Pancreas (tissue), 10 donors: ENCODE measurements at regions not wholly inside any gene's neighbourhood (a gene's known extent, or its start where the extent isn't known, plus 50 kb on each side); places are given as distances from the start of the nearest gene placed in this dataset.
A peak's percentile ranks its signal among the peaks of the same experiment; 100 is the strongest.

Source experiments
- ATAC-seq, 4 donors: fragments of 200-7000 bp; cut with Tn5 transposase; one replicate each; pipeline versions ENCODE4 v1.8.0 to v1.9.1; 2020; ENCODE audit warnings: mild to moderate bottlenecking in 4 of 4, moderate library complexity in 4 of 4
- DNase-seq, 6 donors: peaks; one replicate each; pipeline ENCODE4 v3.0.0-alpha.2; 2020
- FAIRE-seq: peaks from 2 replicates; lab custom pipeline; 2012; peaks lifted over from hg19 to GRCh38; lab: Jason Lieb, UNC
- H3K27ac ChIP-seq, 4 donors: fragments of 200-600 bp; sonication (generic); 1 replicate in 3 of 4; 2 replicates in 1 of 4; pipeline versions ENCODE4 v1.5.0 to v1.8.0; 2020
- H3K27me3 ChIP-seq, 4 donors: fragments of 200-600 bp; one replicate each; pipeline ENCODE4 v1.8.0; 2021
- H3K36me3 ChIP-seq, 3 donors: fragments of 200-600 bp; sonication (generic) in 1 of 3; one replicate each; pipeline versions ENCODE4 v1.5.0 to v1.8.0; 2020 to 2021
- H3K4me1 ChIP-seq, 3 donors: fragments of 200-600 bp; one replicate each; pipeline ENCODE4 v1.8.0; 2021
- H3K4me3 ChIP-seq, 4 donors: fragments of 200-600 bp; sonication (generic) in 2 of 4; one replicate each; pipeline versions ENCODE4 v1.5.0 to v1.8.0; 2020 to 2021
- H3K9me3 ChIP-seq, 4 donors: fragments of 200-600 bp; one replicate each; pipeline ENCODE4 v1.8.0; 2021
- CTCF ChIP-seq, 4 donors: fragments of 200-600 bp; sonication (generic) in 3 of 4; IDR thresholded peaks; one replicate each; pipeline versions ENCODE4 v1.5.0 to v1.8.0; 2021; ENCODE audit warnings: antibody characterized with exemption in 4 of 4
- WGBS, 2 donors: extraction: QIAGEN DNeasy Blood & Tissue Kit; methylation state at CpG; one replicate each; pipeline ENCODE4 v1.1.7; 2013; 5-methylcytosine and 5-hydroxymethylcytosine counted together
- intact Hi-C, 3 donors: fragments of 100-400 bp; cut with DNase I; formaldehyde crosslinking; loops; one replicate each; pipeline versions ENCODE4 v1.11.1 to v1.14.2; 2022
- donor health status: healthy with polysubstance abuse.
- donor health status: DM: no; HTN: no; CAD: no; lungs with moderate emphysema.
- donor health status: DM: no; HTN: no; CAD: no.
- donor health status: control.
- donor health status: control.
- donor health status: Bipolar disorder and iron deficiency.
- donor health status: DM: yes; HTN: yes; CAD: no.
- donor health status: DM: no; HTN: no; CAD: no.
- donor health status: DM: no; HTN: no; CAD: no.
- donor health status: DM: yes; HTN: yes; CAD: no.

- Histone ChIP-seq H3K36me3 (no peaks in the 10 kb centered on the region), H3K27ac (no peak overlapping the region), H3K4me1 (no peaks in the 10 kb centered on the region), H3K4me3 (no peak overlapping the region), H3K27me3 (no peaks in the 10 kb centered on the region), H3K9me3 (no peaks in the 10 kb centered on the region)
- intact Hi-C loops = no loop called here
- no peak for FAIRE-seq
- no peak for ATAC-seq
- no peak for TF ChIP-seq CTCF (IDR thresholded peaks at IDR 0.05)
- DNase-seq = no peak
These were observed 159.0 kb downstream of the NSUN3 start for GRCh38 chr3:94221829-94222228.

- Histone ChIP-seq H3K4me3 (no peak overlapping the region), H3K4me1 (no peaks in the 10 kb centered on the region), H3K36me3 (no peaks in the 10 kb centered on the region), H3K27me3 (no peaks in the 10 kb centered on the region), H3K9me3 (no peaks in the 10 kb centered on the region), H3K27ac (no peak overlapping the region)
- 64 to 73% methylated on average over 5 of the region's 5 CpGs for WGBS, 2 donors
- intact Hi-C loops = no loop called here
- FAIRE-seq (no peak), ATAC-seq (no peak), DNase-seq (no peak)
- no peak for TF ChIP-seq CTCF (IDR thresholded peaks at IDR 0.05)
These were observed 162.4 kb downstream of the NSUN3 start for GRCh38 chr3:94225148-94225865.

DNA sequence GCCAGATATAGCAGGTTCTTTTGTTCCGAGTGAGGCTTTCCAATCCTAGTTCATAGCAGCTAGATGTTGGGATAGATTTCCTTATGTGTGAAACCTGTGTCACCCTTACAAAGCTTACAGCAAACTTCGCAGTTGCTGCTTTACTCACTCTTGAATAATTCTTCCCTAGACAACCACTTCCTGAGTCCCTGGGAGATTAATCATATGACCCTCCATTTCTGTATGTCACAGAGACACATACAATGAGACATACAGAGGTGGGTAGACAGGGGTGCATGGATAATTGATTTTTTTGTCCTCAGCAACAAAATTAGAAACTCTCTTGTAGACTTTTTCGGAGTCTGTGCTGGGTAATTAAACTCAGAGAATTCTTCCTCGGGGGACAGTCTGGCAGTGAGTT, 163.2 kb downstream of the NSUN3 start:
- Histone ChIP-seq H3K9me3 (no peaks in the 10 kb centered on the region), H3K36me3 (no peaks in the 10 kb centered on the region), H3K4me1 (no peaks in the 10 kb centered on the region), H3K27ac (no peak overlapping the region), H3K27me3 (no peaks in the 10 kb centered on the region), H3K4me3 (no peak overlapping the region)
- no peak for ATAC-seq
- no peak for TF ChIP-seq CTCF (IDR thresholded peaks at IDR 0.05)
- FAIRE-seq = no peak
- DNase-seq = no peak
- intact Hi-C loops = no loop called here
- WGBS, 2 donors = 32 to 36% methylated on average over 4 of the region's 4 CpGs

DNA sequence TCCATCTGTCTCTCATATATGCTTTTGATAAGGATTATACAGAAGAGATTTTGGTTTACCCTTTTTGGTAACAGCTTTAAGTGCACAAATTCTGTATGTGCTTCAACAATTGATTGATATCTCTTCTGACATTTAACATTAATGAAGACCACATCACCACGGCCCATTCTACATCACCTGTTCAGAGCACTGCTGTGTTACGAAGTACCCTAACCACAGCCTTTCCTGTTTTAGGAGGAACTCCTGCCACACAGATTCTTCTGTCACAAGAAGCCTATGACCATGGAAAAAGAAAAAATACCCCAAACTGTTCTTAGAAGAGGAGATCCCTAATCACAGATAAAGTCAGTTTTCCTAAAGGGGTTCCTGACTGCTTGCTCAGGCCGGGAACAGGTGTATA, 170.1 kb downstream of the NSUN3 start:
- Histone ChIP-seq H3K4me3 (no peak overlapping the region), H3K36me3 (no peaks in the 10 kb centered on the region), H3K27me3 (no peaks in the 10 kb centered on the region), H3K27ac (no peak overlapping the region), H3K9me3 (no peaks in the 10 kb centered on the region), H3K4me1 (no peaks in the 10 kb centered on the region)
- ATAC-seq (no peak), FAIRE-seq (no peak), DNase-seq (no peak)
- 70 to 74% methylated on average over 3 of the region's 3 CpGs for WGBS, 2 donors
- intact Hi-C loops = no loop called here
- TF ChIP-seq CTCF (IDR thresholded peaks at IDR 0.05) = no peak

DNA sequence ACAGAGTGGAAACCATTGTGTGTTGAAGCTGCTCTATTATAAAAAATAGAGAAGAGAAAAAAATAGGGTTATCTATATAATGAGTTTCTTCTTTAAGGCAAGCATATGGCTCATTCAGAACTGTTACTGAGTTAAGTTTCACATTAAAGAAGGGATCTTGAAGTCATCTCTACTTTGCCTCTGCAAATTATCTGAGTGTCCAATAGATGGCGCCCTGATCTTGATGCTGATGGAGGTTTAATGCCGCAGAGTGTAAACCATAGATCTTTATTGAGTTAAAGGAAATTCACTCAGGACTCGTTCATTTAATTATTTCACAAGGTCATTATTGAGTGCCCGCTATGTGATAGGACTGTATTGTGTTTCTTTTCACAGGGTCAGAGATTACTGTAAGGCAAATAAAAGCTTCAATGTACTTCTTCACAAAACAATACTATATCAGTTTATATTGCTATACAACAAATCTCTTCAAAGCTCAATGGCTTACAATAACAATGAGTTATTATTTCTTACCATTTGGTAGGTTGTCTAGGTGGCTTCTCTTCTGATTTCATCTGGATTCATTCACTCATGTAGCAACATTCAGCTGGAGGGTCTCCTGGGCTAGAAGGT, 171.4 kb downstream of the NSUN3 start:
- intact Hi-C loops = no loop called here
- DNase-seq (no peak), FAIRE-seq (no peak), ATAC-seq (peak in 3 of 4 donors; percentile 42 to 67 (median 66))
- TF ChIP-seq CTCF (IDR thresholded peaks at IDR 0.05) = peak; percentile 11 to 41 (median 26)
- Histone ChIP-seq H3K4me1 (no peaks in the 10 kb centered on the region), H3K9me3 (no peaks in the 10 kb centered on the region), H3K27ac (no peak overlapping the region), H3K36me3 (no peaks in the 10 kb centered on the region), H3K27me3 (no peaks in the 10 kb centered on the region), H3K4me3 (no peak overlapping the region)
- WGBS, 2 donors = 6 to 7% methylated on average over 4 of the region's 4 CpGs
